GM21381 (cell line): ENCODE measurements at regions not wholly inside any gene's neighbourhood (a gene's known extent, or its start where the extent isn't known, plus 50 kb on each side); places are given as distances from the start of the nearest gene placed in this dataset.
"Not testable (repeated sequence)": the region's sequence is repeated elsewhere in the genome, so short reads cannot be mapped to it uniquely, and the experiment has no call there.

Experiments
- ATAC-seq: cut with Tn5 transposase; IDR thresholded peaks from one replicate; pipeline ENCODE4 v1.9.1; 2021; ENCODE audit warnings: mild to moderate bottlenecking, moderate library complexity; ENCODE audit not compliant: unreplicated experiment

GRCh38 chr6:81925201-81925600 is 172.7 kb upstream of the TENT5A start:
- no peak for ATAC-seq

DNA sequence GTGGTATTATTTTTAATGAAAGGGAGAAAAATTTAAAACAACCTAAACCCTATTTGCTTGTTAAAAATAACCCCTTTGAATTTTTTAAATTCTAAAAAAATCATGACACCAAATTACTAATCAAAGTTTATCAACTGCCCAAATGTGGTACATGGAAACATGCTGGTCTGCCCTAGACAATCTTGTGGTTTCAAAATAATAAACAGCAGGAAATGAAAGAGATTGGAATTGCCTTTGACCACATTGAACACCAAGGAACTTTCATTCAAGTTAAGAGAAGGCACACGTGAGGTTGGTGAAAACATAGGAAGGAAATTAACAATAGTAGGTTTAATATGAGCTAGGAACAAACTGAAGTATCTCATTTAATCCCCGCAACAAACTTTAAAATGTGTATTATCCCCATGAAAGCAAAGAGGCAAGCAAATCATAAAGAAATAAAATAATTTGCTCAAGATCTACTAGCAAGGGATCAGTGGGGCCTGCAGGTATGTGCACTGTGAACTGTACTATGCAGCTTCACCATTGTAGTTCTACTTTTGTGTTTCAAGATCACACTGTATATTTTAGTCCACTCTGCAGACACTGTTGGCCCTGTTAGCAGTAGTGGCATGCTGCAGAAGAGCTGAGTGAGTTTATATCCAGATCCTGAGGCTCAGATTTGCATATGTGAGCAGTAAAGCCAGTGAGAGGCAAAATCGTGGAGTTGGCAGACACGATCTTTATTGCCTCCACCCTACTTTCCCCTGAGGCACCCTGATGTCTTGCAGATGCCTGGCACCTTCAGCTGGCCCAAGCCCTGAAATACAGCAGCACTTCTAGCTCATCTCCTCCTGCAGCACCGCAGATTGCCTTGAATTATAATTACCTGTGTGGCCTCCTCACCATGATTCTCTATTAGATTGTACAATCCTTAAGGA is 157.8 kb upstream of the TENT5A start:
- ATAC-seq: no peak

DNA sequence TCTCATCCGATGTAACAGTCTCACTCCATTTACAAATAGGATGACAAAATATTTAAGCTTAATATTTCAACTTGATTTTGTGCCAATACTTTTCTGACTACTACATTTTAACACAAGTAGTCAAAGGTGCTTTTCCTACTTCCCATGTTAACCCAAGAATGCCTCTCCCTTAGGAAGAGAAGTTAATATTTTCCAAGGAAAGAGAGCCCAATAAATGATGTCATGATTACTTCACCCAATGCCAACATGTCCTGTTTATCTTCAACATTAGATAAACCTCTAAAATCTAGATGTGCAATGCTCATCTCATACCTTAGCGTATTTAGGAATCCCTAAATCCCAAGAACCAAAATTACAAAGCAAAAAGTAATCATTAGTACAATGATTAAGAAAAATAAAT is 156.7 kb upstream of the TENT5A start:
- ATAC-seq: no peak

DNA sequence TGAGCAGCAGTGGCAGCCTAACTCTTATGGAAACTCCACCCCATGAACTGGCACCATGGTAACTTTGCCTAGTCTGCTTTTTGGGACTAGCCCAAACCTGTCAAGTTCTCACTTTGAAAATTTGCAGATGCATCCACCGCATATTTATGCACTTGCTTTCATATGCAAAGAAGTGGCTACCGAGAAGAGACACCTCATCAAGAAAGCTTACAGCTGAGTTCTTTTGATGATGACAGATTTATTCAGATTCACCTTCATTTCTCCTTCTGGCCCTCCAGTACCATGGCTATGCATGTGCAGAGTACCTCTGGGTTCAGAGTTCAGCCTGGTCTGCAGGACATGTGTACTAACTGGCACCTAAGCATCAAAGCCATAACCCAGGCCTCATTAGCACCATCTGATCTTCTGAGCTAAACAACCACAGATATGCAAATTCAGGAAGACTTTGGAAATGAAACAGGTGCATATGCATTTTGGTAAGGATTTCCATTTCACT is 154.3 kb upstream of the TENT5A start:
- peak; percentile 74 for ATAC-seq

DNA sequence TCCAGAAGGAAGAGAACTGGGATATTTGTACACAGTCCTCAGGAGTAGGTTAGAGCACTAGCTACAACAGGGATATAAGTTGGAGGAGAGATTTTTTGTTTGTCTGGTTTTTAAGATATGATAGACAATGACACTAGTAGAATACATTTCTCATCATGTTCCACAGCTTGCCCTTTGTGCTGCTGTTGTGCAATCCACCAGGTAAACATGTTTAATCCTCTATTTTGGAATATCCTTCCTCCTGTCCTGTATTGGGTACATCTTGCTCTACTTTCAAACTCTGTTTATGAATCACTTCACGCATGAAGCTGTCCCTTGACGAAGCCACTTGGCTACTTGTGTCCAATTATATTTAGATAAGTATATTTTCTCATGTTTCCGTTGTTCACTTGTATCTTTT is 153.6 kb upstream of the TENT5A start:
- ATAC-seq: no peak

DNA sequence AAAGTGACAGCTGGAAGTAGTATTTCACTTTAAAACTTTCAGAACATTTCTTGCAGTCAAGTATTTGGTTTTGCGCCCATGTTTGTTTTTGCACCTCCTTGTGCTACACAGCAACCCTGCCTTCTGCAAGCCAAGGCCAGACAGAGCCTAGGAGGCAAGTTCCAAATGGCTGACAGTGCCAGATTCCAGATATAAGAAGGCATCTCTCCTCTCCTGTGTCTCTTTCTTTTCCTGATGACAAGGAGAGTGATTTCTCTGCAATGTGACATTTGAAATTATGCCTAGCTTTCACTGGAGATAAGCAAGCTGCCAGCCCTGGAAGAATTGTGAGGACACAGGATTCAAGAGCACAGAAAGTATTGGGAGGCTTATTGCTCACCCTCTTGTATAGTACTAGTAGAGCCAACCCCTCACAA is 149.1 kb upstream of the TENT5A start:
- ATAC-seq: no peak

- peak; percentile 99 for ATAC-seq
Measured at GRCh38 chr6:81900616-81901015, 148.1 kb upstream of the TENT5A start.

GRCh38 chr6:81897793-81898192 is 145.3 kb upstream of the TENT5A start:
- ATAC-seq: no peak

- no peak for ATAC-seq
Measured at GRCh38 chr6:81896525-81897503, 144.3 kb upstream of the TENT5A start.

DNA sequence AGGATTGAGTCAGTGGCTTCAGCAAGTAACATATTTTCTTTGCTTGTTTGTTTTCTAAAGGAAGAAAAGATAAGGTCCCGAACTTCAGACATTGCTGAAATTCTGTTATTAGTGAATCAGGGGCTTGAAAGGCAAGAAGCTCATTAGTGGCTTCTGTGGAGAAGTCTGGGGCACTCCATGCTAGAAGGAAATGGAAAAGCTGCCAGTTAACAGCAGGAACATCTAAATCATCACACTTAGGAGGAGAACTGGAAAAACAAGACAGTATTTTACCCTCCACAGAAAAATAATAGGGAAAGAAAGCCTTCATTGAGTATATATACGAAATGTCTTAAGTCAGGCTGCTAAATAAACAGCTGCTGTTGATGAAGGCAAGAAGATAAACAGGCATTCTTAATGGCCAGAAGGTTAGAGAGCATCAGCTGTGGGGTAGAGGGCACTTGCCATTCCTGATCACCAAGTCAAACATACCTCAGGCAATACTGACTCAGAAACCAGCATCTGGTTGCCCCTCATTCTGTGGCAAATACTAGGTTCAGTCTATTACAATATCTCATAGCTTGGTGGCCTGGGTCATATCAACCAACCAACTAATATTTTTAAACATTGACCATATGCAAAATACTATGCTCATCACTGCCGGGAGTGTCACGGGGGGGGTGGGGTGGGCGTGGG is 143.2 kb upstream of the TENT5A start:
- no peak for ATAC-seq

DNA sequence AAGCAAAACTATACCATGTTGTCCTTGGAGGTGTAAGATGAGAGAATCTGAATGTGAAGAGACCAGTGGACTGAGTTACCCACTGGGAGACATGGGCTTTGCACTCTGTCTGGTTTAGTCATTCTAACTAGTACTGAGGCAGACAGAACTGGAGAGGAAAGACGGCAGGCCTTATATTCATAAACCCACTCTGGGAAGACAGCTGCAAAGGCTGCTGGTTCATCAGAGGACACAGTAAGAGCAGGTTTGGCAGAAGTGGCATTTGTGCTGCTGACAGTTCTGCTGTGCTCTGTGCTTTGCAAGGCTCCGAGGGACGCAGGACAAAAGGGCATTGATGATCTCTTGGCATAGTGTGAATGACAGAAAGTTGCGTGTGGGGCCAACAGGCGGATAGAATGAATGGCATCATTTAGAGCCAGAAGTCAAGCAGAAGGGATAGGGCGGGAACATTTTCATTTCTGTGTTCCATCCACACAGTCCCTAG is 142.3 kb upstream of the TENT5A start:
- ATAC-seq: no peak

- no peak for ATAC-seq
Measured at GRCh38 chr6:81894306-81894705, 141.8 kb upstream of the TENT5A start.

DNA sequence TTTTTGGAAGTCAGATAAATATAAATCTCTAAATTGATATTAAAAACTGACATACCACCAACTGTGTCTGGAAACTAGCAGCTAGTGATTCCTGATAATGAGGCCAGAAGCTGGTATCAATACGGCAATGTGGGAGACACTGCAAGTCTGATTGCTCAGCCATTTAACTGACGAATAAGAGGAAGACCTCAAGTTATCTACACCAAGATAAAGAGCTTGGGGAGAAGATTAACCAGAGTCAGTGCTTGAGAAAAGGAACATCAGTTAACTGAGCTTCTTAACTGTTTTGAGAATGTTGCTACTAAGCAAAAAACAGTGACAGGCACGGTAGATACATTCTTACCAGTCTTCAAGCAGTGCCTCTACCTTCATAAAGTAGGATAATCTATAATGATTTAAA is 140.4 kb upstream of the TENT5A start:
- ATAC-seq: no peak

DNA sequence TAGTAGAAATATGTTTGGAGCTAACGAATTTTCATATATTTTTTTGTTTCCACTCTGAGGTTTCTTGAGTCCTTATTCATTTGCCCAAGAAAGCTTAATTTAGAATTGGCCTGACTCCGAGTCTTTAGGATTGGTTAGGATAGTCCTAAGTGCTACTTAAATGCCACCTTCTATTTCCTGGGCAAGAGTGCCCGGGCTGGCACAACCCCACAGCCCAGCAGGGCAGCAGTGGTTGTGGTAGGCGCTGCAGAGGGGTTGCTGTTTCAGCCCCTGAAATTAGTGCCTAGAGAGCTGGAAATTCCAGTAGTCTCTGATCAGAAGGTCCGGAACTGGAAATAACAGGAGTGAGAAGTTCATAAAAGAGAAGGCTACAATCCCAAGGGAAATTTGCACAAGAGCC is 139.4 kb upstream of the TENT5A start:
- ATAC-seq: no peak

- no peak for ATAC-seq
Measured at GRCh38 chr6:81890846-81891245, 138.4 kb upstream of the TENT5A start.

- no peak for ATAC-seq
Measured at GRCh38 chr6:81889377-81890053, 137.0 kb upstream of the TENT5A start.

- ATAC-seq: not testable (repeated sequence)
Measured at GRCh38 chr6:81886909-81887308, 134.4 kb upstream of the TENT5A start.

- no peak for ATAC-seq
Measured at GRCh38 chr6:81886157-81886556, 133.7 kb upstream of the TENT5A start.

- no peak for ATAC-seq
Measured at GRCh38 chr6:81881660-81882059, 129.2 kb upstream of the TENT5A start.

DNA sequence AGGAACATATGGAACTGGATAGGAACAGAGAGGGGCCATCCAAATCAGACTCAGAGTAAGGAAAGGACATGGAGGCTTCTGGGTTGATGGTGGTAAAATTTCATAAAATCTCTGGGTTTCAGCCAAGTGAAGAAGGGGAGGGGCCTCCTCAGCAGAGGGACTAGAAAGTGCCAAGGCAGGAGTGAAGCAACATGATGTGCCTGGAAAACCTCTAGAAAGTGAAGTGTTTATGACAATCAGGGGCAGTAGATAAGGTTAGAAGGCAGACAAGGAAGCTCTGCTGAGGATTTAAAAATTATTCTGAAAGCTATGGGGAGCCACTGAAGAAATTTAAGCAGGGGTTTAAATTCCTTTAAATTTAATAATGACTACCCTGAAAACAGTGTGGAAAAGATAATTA is 126.0 kb upstream of the TENT5A start:
- no peak for ATAC-seq
